Adrenal gland (tissue), 5 donors: ENCODE measurements at regions not wholly inside any gene's neighbourhood (a gene's known extent, or its start where the extent isn't known, plus 50 kb on each side); places are given as distances from the start of the nearest gene placed in this dataset.

Source experiments
- POLR2A ChIP-seq, 2 donors: fragments of 450-650 bp; IDR thresholded peaks; one replicate each; pipeline ENCODE4 v1.6.1; 2017; ENCODE audit warnings: antibody characterized with exemption in 2 of 2, mild to moderate bottlenecking in 2 of 2, moderate library complexity in 1 of 2
- TF ChIP-seq, protein P1 (sequence below), 6 experiments: fragments of 450-650 bp in 4 of 6; fragments of 200-600 bp in 2 of 6; sonication (generic) in 1 of 6; IDR thresholded peaks; 1 replicate in 5 of 6; 2 replicates in 1 of 6; pipeline versions ENCODE4 v1.5.1 to v1.8.0; 2016 to 2021; ENCODE audit warnings: antibody characterized with exemption in 6 of 6, mild to moderate bottlenecking in 2 of 6, moderate library complexity in 1 of 6
- donor health status: DM: no; HTN: no; CAD: no.

DNA sequence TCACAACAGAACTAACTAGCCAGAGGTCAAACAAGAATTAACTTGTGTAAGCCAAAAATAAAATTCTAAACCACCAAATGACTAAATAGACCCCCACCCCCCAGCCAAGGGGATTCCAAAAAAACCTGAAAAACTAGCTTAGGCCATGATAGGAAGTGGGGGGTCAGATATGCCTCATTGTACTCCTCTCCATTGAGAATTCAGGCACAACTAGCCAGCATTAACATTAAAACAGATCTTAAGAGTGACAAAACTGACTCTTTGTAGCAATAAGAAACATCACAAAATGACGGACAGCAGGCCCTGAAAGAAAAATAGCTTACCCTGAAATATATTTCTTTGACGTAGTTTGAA is 103.0 kb upstream of the ETV3 start:
- no peak for TF ChIP-seq POLR2A (IDR thresholded peaks at IDR 0.05)
- TF ChIP-seq, protein P1, sequence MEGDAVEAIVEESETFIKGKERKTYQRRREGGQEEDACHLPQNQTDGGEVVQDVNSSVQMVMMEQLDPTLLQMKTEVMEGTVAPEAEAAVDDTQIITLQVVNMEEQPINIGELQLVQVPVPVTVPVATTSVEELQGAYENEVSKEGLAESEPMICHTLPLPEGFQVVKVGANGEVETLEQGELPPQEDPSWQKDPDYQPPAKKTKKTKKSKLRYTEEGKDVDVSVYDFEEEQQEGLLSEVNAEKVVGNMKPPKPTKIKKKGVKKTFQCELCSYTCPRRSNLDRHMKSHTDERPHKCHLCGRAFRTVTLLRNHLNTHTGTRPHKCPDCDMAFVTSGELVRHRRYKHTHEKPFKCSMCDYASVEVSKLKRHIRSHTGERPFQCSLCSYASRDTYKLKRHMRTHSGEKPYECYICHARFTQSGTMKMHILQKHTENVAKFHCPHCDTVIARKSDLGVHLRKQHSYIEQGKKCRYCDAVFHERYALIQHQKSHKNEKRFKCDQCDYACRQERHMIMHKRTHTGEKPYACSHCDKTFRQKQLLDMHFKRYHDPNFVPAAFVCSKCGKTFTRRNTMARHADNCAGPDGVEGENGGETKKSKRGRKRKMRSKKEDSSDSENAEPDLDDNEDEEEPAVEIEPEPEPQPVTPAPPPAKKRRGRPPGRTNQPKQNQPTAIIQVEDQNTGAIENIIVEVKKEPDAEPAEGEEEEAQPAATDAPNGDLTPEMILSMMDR (IDR thresholded peaks at IDR 0.05): no peak
